ENCODE measurements at regions not wholly inside any gene's neighbourhood (a gene's known extent, or its start where the extent isn't known, plus 50 kb on each side); places are given as distances from the start of the nearest gene placed in this dataset.

DNA sequence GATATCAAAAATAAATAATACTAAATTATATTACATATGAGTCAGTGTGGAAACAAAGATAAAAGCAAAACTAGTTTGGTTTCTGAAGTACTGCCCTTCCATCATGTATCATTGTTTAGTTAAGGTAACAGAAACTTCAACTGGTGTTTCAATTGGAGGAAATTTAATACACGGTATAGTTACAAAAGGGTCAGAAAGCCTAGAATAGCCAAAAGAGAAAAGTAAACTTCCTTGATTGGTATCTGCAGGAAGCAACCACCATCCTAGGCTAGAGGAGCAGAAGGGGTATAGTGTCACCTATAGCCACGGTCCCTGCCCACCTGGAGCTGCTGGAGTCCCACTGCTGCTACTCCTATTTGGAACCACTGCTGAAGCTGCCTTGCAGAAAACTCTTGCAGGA, 185.6 kb downstream of the SLC7A11 start:
- H3K27me3 Mint-ChIP-seq, result no peaks in the 10 kb centered on the region
- Histone ChIP-seq H3K36me3 (ENCODE audit: control insufficient read depth in 2 of 3, insufficient read depth in 3 of 3, low read length in 3 of 3) (no peaks in the 10 kb centered on the region), H3K27ac (ENCODE audit: low read depth, low read length) (no peak overlapping the region), H3K4me3 (ENCODE audit: low read length) (no peak overlapping the region), H3K4me1 (ENCODE audit: control insufficient read depth in 2 of 2, insufficient read depth in 2 of 2, low read length in 2 of 2) (no peaks in the 10 kb centered on the region), H3K9me3 (ENCODE audit: control insufficient read depth in 2 of 3, low read length in 3 of 3) (no peaks in the 10 kb centered on the region), H3K27me3 (ENCODE audit: control insufficient read depth in 2 of 2, insufficient read depth in 2 of 2, low read length in 2 of 2) (no peaks in the 10 kb centered on the region)
- peaks cover 0 to 6% (median 0%) of the 10 kb centered on the region in 11 donors for H3K9me3 Mint-ChIP-seq
- DNase-seq (no peak), ATAC-seq (no peak)
- no peak overlapping the region for H3K4me3 Mint-ChIP-seq
- H3K27ac Mint-ChIP-seq, result no peak overlapping the region
- intact Hi-C loops (cut with micrococcal nuclease), result no loop called here
- H3K4me1 Mint-ChIP-seq, result no peaks in the 10 kb centered on the region
- POLR2A ChIA-PET, result no interaction called here
- H3K36me3 Mint-ChIP-seq, result no peaks in the 10 kb centered on the region
- CTCF ChIA-PET, result no interaction called here

DNA sequence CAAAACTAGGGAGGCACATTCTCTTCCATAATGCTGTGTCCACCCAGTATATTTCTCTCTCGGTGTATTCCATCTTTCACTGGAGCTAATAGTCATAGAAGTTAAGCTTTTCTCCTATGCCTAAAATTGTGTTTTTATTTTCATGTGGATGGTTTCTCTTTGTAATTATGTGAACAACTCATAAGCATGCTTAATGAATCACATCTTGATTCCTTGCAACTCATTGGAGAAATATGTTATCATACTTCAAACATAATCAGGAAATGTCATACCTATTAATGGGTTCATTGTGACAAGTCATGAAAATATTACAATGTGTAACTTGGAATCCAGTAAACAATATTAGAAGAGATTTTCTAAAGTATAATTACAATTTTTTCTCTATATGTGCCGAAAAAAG, 186.3 kb downstream of the SLC7A11 start:
- ChIA-PET POLR2A (no interaction called here), CTCF (no interaction called here)
- H3K4me3 Mint-ChIP-seq, result no peak overlapping the region
- H3K27ac ChIP-seq (ENCODE audit: low read depth, low read length), result no peak overlapping the region
- DNase-seq (no peak), ATAC-seq (no peak)
- no peaks in the 10 kb centered on the region for H3K4me1 Mint-ChIP-seq
- no peaks in the 10 kb centered on the region for H3K36me3 Mint-ChIP-seq
- H3K27me3 ChIP-seq (ENCODE audit: control insufficient read depth in 2 of 2, insufficient read depth in 2 of 2, low read length in 2 of 2), result no peaks in the 10 kb centered on the region
- intact Hi-C loops (cut with micrococcal nuclease), result no loop called here
- no peak overlapping the region for H3K27ac Mint-ChIP-seq
- no peaks in the 10 kb centered on the region for H3K9me3 ChIP-seq (ENCODE audit: control insufficient read depth in 2 of 3, low read length in 3 of 3)
- peaks cover 0 to 6% (median 0%) of the 10 kb centered on the region in 11 donors for H3K9me3 Mint-ChIP-seq
- H3K4me1 ChIP-seq (ENCODE audit: control insufficient read depth in 2 of 2, insufficient read depth in 2 of 2, low read length in 2 of 2), result no peaks in the 10 kb centered on the region
- no peaks in the 10 kb centered on the region for H3K36me3 ChIP-seq (ENCODE audit: control insufficient read depth in 2 of 3, insufficient read depth in 3 of 3, low read length in 3 of 3)
- H3K27me3 Mint-ChIP-seq, result no peaks in the 10 kb centered on the region
- no peak overlapping the region for H3K4me3 ChIP-seq (ENCODE audit: low read length)

DNA sequence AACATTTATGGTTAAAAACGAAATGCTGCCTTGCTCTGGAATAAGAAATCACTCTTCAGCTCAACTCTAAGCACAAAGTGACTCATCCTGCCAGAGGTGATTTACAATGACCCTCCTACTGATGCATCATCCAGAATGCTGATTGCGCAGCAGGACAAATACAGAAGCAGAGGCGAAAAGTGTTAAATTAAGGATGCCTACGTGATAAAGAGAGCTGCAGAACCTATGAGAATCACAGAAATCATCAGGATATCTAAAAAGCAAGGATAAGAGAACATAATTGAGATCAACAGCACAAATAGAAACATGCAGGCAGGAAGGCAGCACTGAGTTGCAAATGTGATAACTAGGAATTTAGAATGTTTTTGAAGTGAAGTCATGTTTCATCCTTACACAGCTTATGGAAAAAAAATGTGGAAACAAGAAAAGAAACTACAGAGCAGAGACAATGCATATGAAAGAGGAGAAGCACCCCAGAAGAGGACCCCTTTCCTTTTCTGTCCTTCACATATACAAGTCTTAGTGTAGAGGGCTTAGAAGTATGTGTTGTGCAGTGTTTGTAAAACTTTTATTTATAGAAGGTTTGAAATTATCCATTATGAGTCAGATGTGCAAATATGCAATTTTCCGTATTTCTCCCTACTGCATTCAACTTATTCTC, 188.4 kb downstream of the SLC7A11 start:
- no peak overlapping the region for H3K4me3 Mint-ChIP-seq
- ChIA-PET CTCF (no interaction called here), POLR2A (no interaction called here)
- H3K27me3 ChIP-seq (ENCODE audit: control insufficient read depth in 2 of 2, insufficient read depth in 2 of 2, low read length in 2 of 2), result no peaks in the 10 kb centered on the region
- no peak overlapping the region for H3K27ac ChIP-seq (ENCODE audit: low read depth, low read length)
- no peak overlapping the region for H3K27ac Mint-ChIP-seq
- peaks cover 0 to 6% (median 0%) of the 10 kb centered on the region in 11 donors for H3K9me3 Mint-ChIP-seq
- no peak for DNase-seq
- no peak overlapping the region for H3K4me3 ChIP-seq (ENCODE audit: low read length)
- no peaks in the 10 kb centered on the region for H3K36me3 Mint-ChIP-seq
- intact Hi-C loops (cut with micrococcal nuclease), result no loop called here
- no peak for ATAC-seq
- H3K4me1 Mint-ChIP-seq, result no peaks in the 10 kb centered on the region
- H3K36me3 ChIP-seq (ENCODE audit: control insufficient read depth in 2 of 3, insufficient read depth in 3 of 3, low read length in 3 of 3), result no peaks in the 10 kb centered on the region
- H3K4me1 ChIP-seq (ENCODE audit: control insufficient read depth in 2 of 2, insufficient read depth in 2 of 2, low read length in 2 of 2), result no peaks in the 10 kb centered on the region
- no peaks in the 10 kb centered on the region for H3K9me3 ChIP-seq (ENCODE audit: control insufficient read depth in 2 of 3, low read length in 3 of 3)
- H3K27me3 Mint-ChIP-seq, result no peaks in the 10 kb centered on the region

DNA sequence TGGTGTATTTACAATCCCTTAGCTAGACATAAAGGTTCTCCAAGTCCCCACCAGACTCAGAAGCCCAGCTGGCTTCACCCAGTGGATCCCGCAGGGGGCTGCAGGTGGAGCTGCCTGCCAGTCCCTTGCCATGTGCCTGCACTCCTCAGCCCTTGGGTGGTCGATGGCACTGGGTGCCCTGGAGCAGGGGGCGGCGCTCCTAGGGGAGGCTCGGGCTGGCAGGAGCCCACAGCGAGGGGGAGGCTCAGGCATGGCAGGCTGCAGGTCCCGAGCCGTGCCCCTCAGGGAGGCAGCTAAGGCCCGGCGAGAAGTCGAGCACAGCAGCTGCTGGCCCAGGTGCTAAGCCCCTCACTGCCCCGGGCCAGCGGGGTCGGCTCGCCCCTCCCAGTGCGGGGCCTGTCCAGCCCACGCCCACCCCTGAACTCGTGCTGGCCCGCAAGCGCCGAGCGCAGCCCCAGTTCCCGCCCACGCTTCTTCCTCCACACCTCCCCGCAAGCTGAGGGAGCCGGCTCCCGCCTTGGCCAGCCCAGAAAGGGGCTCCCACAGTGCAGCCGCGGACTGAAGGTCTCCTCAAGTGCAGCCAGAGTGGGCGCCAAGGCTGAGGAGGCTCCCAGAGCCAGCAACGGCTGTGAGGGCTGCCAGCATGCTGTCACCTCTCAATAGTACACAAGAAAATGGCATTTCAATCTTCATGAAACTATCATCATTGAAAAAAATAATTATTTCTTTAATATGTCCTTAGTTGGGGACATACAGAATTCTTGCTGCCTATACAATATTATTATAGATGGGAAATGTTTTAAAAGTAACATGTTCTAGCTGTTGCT, 189.1 kb downstream of the SLC7A11 start:
- H3K4me1 ChIP-seq (ENCODE audit: control insufficient read depth in 2 of 2, insufficient read depth in 2 of 2, low read length in 2 of 2), result no peaks in the 10 kb centered on the region
- CTCF ChIA-PET, result no interaction called here
- Mint-ChIP-seq H3K4me1 (no peaks in the 10 kb centered on the region), H3K27me3 (no peaks in the 10 kb centered on the region), H3K36me3 (no peaks in the 10 kb centered on the region), H3K27ac (no peak overlapping the region), H3K9me3 (peaks cover 0 to 6% (median 0%) of the 10 kb centered on the region in 11 donors), H3K4me3 (no peak overlapping the region)
- intact Hi-C loops (cut with micrococcal nuclease), result no loop called here
- no peak overlapping the region for H3K27ac ChIP-seq (ENCODE audit: low read depth, low read length)
- no peak for DNase-seq
- ATAC-seq, result no peak
- no peaks in the 10 kb centered on the region for H3K27me3 ChIP-seq (ENCODE audit: control insufficient read depth in 2 of 2, insufficient read depth in 2 of 2, low read length in 2 of 2)
- no peak overlapping the region for H3K4me3 ChIP-seq (ENCODE audit: low read length)
- POLR2A ChIA-PET, result no interaction called here
- H3K36me3 ChIP-seq (ENCODE audit: control insufficient read depth in 2 of 3, insufficient read depth in 3 of 3, low read length in 3 of 3), result no peaks in the 10 kb centered on the region
- no peaks in the 10 kb centered on the region for H3K9me3 ChIP-seq (ENCODE audit: control insufficient read depth in 2 of 3, low read length in 3 of 3)

DNA sequence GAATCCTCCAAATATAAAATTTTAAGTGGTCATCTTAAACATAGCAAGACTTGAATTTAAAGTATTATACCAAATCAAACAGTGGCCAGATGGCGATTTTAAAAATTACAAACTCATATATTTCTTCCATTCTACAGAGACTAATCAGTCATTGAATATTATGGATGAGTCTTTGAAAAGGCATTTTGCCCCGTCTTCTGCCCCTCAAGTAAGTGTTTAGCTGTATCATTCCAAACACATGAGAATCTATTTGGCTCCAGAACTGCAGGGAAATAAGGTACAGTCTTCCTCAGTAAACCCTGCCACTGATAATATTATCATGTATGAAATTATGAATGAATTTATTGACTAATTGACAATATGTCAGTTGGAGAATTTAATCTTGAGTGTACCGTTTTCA, 191.0 kb downstream of the SLC7A11 start:
- POLR2A ChIA-PET, result no interaction called here
- CTCF ChIA-PET, result no interaction called here
- Histone ChIP-seq H3K27ac (ENCODE audit: low read depth, low read length) (no peak overlapping the region), H3K27me3 (ENCODE audit: control insufficient read depth in 2 of 2, insufficient read depth in 2 of 2, low read length in 2 of 2) (no peaks in the 10 kb centered on the region), H3K9me3 (ENCODE audit: control insufficient read depth in 2 of 3, low read length in 3 of 3) (no peaks in the 10 kb centered on the region), H3K4me1 (ENCODE audit: control insufficient read depth in 2 of 2, insufficient read depth in 2 of 2, low read length in 2 of 2) (no peaks in the 10 kb centered on the region), H3K4me3 (ENCODE audit: low read length) (no peak overlapping the region), H3K36me3 (ENCODE audit: control insufficient read depth in 2 of 3, insufficient read depth in 3 of 3, low read length in 3 of 3) (no peaks in the 10 kb centered on the region)
- intact Hi-C loops (cut with micrococcal nuclease), result no loop called here
- ATAC-seq (no peak), DNase-seq (no peak)
- H3K9me3 Mint-ChIP-seq, result peaks cover 0 to 5% (median 0%) of the 10 kb centered on the region in 11 donors
- H3K4me3 Mint-ChIP-seq, result no peak overlapping the region
- no peaks in the 10 kb centered on the region for H3K4me1 Mint-ChIP-seq
- H3K27ac Mint-ChIP-seq, result no peak overlapping the region
- H3K27me3 Mint-ChIP-seq, result no peaks in the 10 kb centered on the region
- H3K36me3 Mint-ChIP-seq, result no peaks in the 10 kb centered on the region

DNA sequence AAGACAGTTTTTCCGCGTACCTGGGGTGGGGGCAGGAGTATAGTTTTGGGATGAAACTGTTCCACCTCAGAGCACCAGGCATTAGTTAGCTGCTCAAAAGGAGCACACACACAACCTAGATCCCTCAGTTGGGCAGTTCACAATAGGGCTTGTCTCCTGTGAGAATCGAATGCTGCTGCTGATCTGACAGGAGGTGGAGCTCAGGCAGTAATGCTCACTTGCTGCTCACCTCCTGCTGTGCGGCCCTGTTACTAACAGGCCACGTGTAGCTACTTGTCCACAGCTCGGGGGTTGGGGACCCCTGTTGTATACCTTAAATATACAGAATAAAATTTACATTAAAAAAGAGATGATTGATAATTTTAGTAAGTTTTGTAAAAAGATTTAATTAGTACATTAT, 191.5 kb downstream of the SLC7A11 start:
- ChIA-PET POLR2A (no interaction called here), CTCF (no interaction called here)
- Histone ChIP-seq H3K36me3 (ENCODE audit: control insufficient read depth in 2 of 3, insufficient read depth in 3 of 3, low read length in 3 of 3) (no peaks in the 10 kb centered on the region), H3K27me3 (ENCODE audit: control insufficient read depth in 2 of 2, insufficient read depth in 2 of 2, low read length in 2 of 2) (no peaks in the 10 kb centered on the region), H3K4me3 (ENCODE audit: low read length) (no peak overlapping the region), H3K9me3 (ENCODE audit: control insufficient read depth in 2 of 3, low read length in 3 of 3) (no peaks in the 10 kb centered on the region), H3K27ac (ENCODE audit: low read depth, low read length) (no peak overlapping the region), H3K4me1 (ENCODE audit: control insufficient read depth in 2 of 2, insufficient read depth in 2 of 2, low read length in 2 of 2) (no peaks in the 10 kb centered on the region)
- no peaks in the 10 kb centered on the region for H3K36me3 Mint-ChIP-seq
- no peak for DNase-seq
- ATAC-seq, result no peak
- H3K9me3 Mint-ChIP-seq, result peaks cover 0 to 7% (median 0%) of the 10 kb centered on the region in 11 donors
- intact Hi-C loops (cut with micrococcal nuclease), result no loop called here
- no peaks in the 10 kb centered on the region for H3K27me3 Mint-ChIP-seq
- no peaks in the 10 kb centered on the region for H3K4me1 Mint-ChIP-seq
- no peak overlapping the region for H3K27ac Mint-ChIP-seq
- H3K4me3 Mint-ChIP-seq, result no peak overlapping the region

DNA sequence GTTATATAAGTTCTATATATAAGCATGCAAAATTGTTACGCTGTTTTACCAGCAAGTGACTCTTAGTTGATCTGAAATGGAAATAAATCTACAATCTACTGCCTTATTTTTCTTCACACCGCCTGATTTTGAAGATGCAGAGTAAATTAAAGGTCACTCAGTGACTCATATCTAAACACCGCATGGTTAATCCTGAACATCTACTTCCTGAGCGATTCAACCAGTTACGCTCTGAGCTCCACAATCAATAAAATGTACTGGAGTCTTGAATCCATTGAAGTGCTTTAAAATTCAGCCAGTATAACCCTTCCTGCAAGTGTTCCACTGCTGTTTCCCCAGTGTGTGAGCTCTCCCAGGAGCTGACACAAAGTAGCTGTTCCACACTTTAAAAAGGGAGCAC, 192.8 kb downstream of the SLC7A11 start:
- Histone ChIP-seq H3K36me3 (ENCODE audit: control insufficient read depth in 2 of 3, insufficient read depth in 3 of 3, low read length in 3 of 3) (no peaks in the 10 kb centered on the region), H3K27ac (ENCODE audit: low read depth, low read length) (no peak overlapping the region), H3K27me3 (ENCODE audit: control insufficient read depth in 2 of 2, insufficient read depth in 2 of 2, low read length in 2 of 2) (no peaks in the 10 kb centered on the region), H3K4me1 (ENCODE audit: control insufficient read depth in 2 of 2, insufficient read depth in 2 of 2, low read length in 2 of 2) (no peaks in the 10 kb centered on the region), H3K9me3 (ENCODE audit: control insufficient read depth in 2 of 3, low read length in 3 of 3) (no peaks in the 10 kb centered on the region), H3K4me3 (ENCODE audit: low read length) (no peak overlapping the region)
- Mint-ChIP-seq H3K4me3 (no peak overlapping the region), H3K9me3 (peaks cover 0 to 7% (median 0%) of the 10 kb centered on the region in 11 donors), H3K27ac (no peak overlapping the region), H3K36me3 (no peaks in the 10 kb centered on the region), H3K27me3 (no peaks in the 10 kb centered on the region), H3K4me1 (no peaks in the 10 kb centered on the region)
- POLR2A ChIA-PET, result no interaction called here
- CTCF ChIA-PET, result no interaction called here
- intact Hi-C loops (cut with micrococcal nuclease), result no loop called here
- ATAC-seq (no peak), DNase-seq (no peak)
